MM.1S (cell line): ENCODE measurements at regions not wholly inside any gene's neighbourhood (a gene's known extent, or its start where the extent isn't known, plus 50 kb on each side); places are given as distances from the start of the nearest gene placed in this dataset.

Experiments
- EZH2 ChIP-seq: fragments of 300-600 bp; sonication (generic); optimal IDR thresholded peaks from 2 replicates; pipeline ENCODE3; 2017; ENCODE audit warnings: low read depth, mild to moderate bottlenecking, antibody characterized with exemption, low read length, mixed read lengths
- EZH2phosphoT487 ChIP-seq: fragments of 300-600 bp; sonication (generic); IDR thresholded peaks from 2 replicates; pipeline ENCODE4 v1.6.1; 2018; ENCODE audit warnings: antibody characterized with exemption, low read length
- TF ChIP-seq, protein P1 (sequence below): fragments of 300-600 bp; sonication (generic); IDR thresholded peaks from 2 replicates; pipeline ENCODE4 v1.5.1; 2016; ENCODE audit warnings: antibody characterized with exemption, low read length, mixed read lengths

DNA sequence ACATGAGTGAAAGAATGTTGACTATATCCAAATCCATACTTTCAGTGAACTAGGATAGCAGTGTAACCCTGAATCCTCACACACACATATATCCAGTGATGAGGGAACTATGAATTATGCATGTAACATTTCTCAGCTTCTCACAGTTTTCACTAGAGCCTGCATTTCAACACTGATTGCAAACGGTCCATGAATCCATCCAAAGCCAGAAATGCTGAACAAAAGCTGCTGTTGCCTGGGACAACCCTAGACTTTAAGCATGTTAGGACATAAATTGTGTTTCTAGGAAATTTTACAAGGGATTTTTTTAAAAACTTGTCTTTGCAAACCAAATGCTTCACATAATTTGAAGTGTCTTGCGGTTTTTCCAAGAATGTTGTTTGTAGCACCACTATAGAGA is 2010.0 kb upstream of the WWC1 start:
- TF ChIP-seq, protein P1, sequence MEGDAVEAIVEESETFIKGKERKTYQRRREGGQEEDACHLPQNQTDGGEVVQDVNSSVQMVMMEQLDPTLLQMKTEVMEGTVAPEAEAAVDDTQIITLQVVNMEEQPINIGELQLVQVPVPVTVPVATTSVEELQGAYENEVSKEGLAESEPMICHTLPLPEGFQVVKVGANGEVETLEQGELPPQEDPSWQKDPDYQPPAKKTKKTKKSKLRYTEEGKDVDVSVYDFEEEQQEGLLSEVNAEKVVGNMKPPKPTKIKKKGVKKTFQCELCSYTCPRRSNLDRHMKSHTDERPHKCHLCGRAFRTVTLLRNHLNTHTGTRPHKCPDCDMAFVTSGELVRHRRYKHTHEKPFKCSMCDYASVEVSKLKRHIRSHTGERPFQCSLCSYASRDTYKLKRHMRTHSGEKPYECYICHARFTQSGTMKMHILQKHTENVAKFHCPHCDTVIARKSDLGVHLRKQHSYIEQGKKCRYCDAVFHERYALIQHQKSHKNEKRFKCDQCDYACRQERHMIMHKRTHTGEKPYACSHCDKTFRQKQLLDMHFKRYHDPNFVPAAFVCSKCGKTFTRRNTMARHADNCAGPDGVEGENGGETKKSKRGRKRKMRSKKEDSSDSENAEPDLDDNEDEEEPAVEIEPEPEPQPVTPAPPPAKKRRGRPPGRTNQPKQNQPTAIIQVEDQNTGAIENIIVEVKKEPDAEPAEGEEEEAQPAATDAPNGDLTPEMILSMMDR: no peak
- TF ChIP-seq EZH2 (no peak), EZH2phosphoT487 (no peak)
